COLO668 (cell line): ENCODE measurements at regions not wholly inside any gene's neighbourhood (a gene's known extent, or its start where the extent isn't known, plus 50 kb on each side); places are given as distances from the start of the nearest gene placed in this dataset.

Experiments used
- DNase-seq: peaks from one replicate; lab custom pipeline; 2025; ENCODE audit not compliant: unreplicated experiment; lab: John Stamatoyannopoulos, UW

- DNase-seq: no peak
These were observed 101.4 kb downstream of the TOMM20 start for GRCh38 chr1:235027076-235027861.

- no peak for DNase-seq
These were observed 103.1 kb downstream of the TOMM20 start for GRCh38 chr1:235025422-235025984.

- DNase-seq: no peak
These were observed 103.8 kb downstream of the TOMM20 start for GRCh38 chr1:235024711-235025421.

GRCh38 chr1:235023711-235024439 is 104.8 kb downstream of the TOMM20 start:
- no peak for DNase-seq

GRCh38 chr1:235022981-235023710 is 105.5 kb downstream of the TOMM20 start:
- no peak for DNase-seq

GRCh38 chr1:235022341-235022980 is 106.2 kb downstream of the TOMM20 start:
- DNase-seq: no peak

- no peak for DNase-seq
These were observed 106.8 kb downstream of the TOMM20 start for GRCh38 chr1:235021815-235022214.

GRCh38 chr1:235021321-235021720 is 107.3 kb downstream of the TOMM20 start:
- DNase-seq: no peak

GRCh38 chr1:235019961-235020360 is 108.7 kb downstream of the TOMM20 start:
- no peak for DNase-seq

GRCh38 chr1:235019471-235019870 is 109.2 kb downstream of the TOMM20 start:
- no peak for DNase-seq

- DNase-seq: no peak
These were observed 109.8 kb downstream of the TOMM20 start for GRCh38 chr1:235018720-235019444.

GRCh38 chr1:235018161-235018560 is 110.5 kb downstream of the TOMM20 start:
- DNase-seq: no peak

GRCh38 chr1:235017719-235018118 is 110.9 kb downstream of the TOMM20 start:
- no peak for DNase-seq

GRCh38 chr1:235017191-235017590 is 111.4 kb downstream of the TOMM20 start:
- DNase-seq: no peak

- no peak for DNase-seq
These were observed 113.2 kb downstream of the TOMM20 start for GRCh38 chr1:235015291-235015985.

GRCh38 chr1:235014756-235015155 is 113.9 kb downstream of the TOMM20 start:
- no peak for DNase-seq

GRCh38 chr1:235013512-235013911 is 115.1 kb downstream of the TOMM20 start:
- no peak for DNase-seq

- no peak for DNase-seq
These were observed 116.0 kb downstream of the TOMM20 start for GRCh38 chr1:235012436-235013210.
